IgD-negative memory B cell (primary cell): ENCODE measurements at regions not wholly inside any gene's neighbourhood (a gene's known extent, or its start where the extent isn't known, plus 50 kb on each side); places are given as distances from the start of the nearest gene placed in this dataset.
A peak's percentile ranks its signal among the peaks of the same experiment; 100 is the strongest.

Source experiments
- H3K27ac Mint-ChIP-seq, 3 donors: one replicate each; pipeline ENCODE4 v1.8.0; 2020 to 2022; ENCODE audit warnings: mild to moderate bottlenecking in 3 of 3, mixed read lengths in 3 of 3, moderate library complexity in 1 of 3
- H3K27me3 Mint-ChIP-seq: one replicate; pipeline ENCODE4 v1.8.0; 2021; ENCODE audit warnings: mixed read lengths
- H3K36me3 Mint-ChIP-seq: one replicate; pipeline ENCODE4 v1.8.0; 2020; ENCODE audit warnings: mild to moderate bottlenecking, mixed read lengths
- H3K4me1 Mint-ChIP-seq, 3 donors: one replicate each; pipeline ENCODE4 v1.8.0; 2020 to 2022; ENCODE audit warnings: mixed read lengths in 3 of 3, mild to moderate bottlenecking in 1 of 3
- H3K4me3 Mint-ChIP-seq, 4 donors: one replicate each; pipeline ENCODE4 v1.8.0; 2020 to 2022; ENCODE audit warnings: mild to moderate bottlenecking in 4 of 4, mixed read lengths in 4 of 4, moderate library complexity in 3 of 4
- H3K9me3 Mint-ChIP-seq, 3 donors: one replicate each; pipeline ENCODE4 v1.8.0; 2020 to 2021; ENCODE audit warnings: mixed read lengths in 3 of 3, mild to moderate bottlenecking in 1 of 3

GRCh38 chr4:27141530-27141929, 280.9 kb downstream of the STIM2 start:
- Mint-ChIP-seq H3K27ac (no peak overlapping the region), H3K36me3 (peaks cover 2% of the 10 kb centered on the region), H3K9me3 (peaks cover 0 to 3% (median 2%) of the 10 kb centered on the region in 3 donors), H3K4me1 (no peaks in the 10 kb centered on the region), H3K27me3 (no peaks in the 10 kb centered on the region), H3K4me3 (no peak overlapping the region)

- no peak overlapping the region for H3K4me3 Mint-ChIP-seq
- H3K9me3 Mint-ChIP-seq = peaks cover 0 to 5% (median 5%) of the 10 kb centered on the region in 3 donors
- no peak overlapping the region for H3K27ac Mint-ChIP-seq
- H3K27me3 Mint-ChIP-seq = no peaks in the 10 kb centered on the region
- H3K36me3 Mint-ChIP-seq = no peaks in the 10 kb centered on the region
- H3K4me1 Mint-ChIP-seq = no peaks in the 10 kb centered on the region
Measured at GRCh38 chr4:27142841-27143240, 282.2 kb downstream of the STIM2 start.

GRCh38 chr4:27145597-27145996, 285.0 kb downstream of the STIM2 start:
- Mint-ChIP-seq H3K27me3 (no peaks in the 10 kb centered on the region), H3K4me3 (no peak overlapping the region), H3K27ac (no peak overlapping the region), H3K4me1 (no peaks in the 10 kb centered on the region), H3K9me3 (peaks cover 0 to 5% (median 3%) of the 10 kb centered on the region in 3 donors), H3K36me3 (no peaks in the 10 kb centered on the region)

GRCh38 chr4:27148211-27148895, 287.7 kb downstream of the STIM2 start:
- H3K4me1 Mint-ChIP-seq = no peaks in the 10 kb centered on the region
- H3K4me3 Mint-ChIP-seq = no peak overlapping the region
- peak overlapping the region in 1 of 3 donors; percentile 36 for H3K27ac Mint-ChIP-seq
- H3K9me3 Mint-ChIP-seq = peaks cover 0 to 5% (median 3%) of the 10 kb centered on the region in 3 donors
- H3K27me3 Mint-ChIP-seq = no peaks in the 10 kb centered on the region
- H3K36me3 Mint-ChIP-seq = no peaks in the 10 kb centered on the region

- Mint-ChIP-seq H3K27ac (no peak overlapping the region), H3K4me3 (no peak overlapping the region), H3K9me3 (peaks cover 0 to 5% (median 3%) of the 10 kb centered on the region in 3 donors), H3K4me1 (no peaks in the 10 kb centered on the region), H3K27me3 (peaks cover 2% of the 10 kb centered on the region), H3K36me3 (no peaks in the 10 kb centered on the region)
Measured at GRCh38 chr4:27149541-27150212, 289.0 kb downstream of the STIM2 start.

GRCh38 chr4:27152703-27153102, 292.1 kb downstream of the STIM2 start:
- H3K27me3 Mint-ChIP-seq = peaks cover 5% of the 10 kb centered on the region
- H3K27ac Mint-ChIP-seq = no peak overlapping the region
- no peaks in the 10 kb centered on the region for H3K4me1 Mint-ChIP-seq
- H3K9me3 Mint-ChIP-seq = no peaks in the 10 kb centered on the region
- no peaks in the 10 kb centered on the region for H3K36me3 Mint-ChIP-seq
- no peak overlapping the region for H3K4me3 Mint-ChIP-seq

- Mint-ChIP-seq H3K4me3 (no peak overlapping the region), H3K9me3 (no peaks in the 10 kb centered on the region), H3K36me3 (no peaks in the 10 kb centered on the region), H3K4me1 (no peaks in the 10 kb centered on the region), H3K27me3 (peaks cover 5% of the 10 kb centered on the region), H3K27ac (peak overlapping the region in 1 of 3 donors; percentile 27)
Measured at GRCh38 chr4:27154706-27155105, 294.1 kb downstream of the STIM2 start.

- Mint-ChIP-seq H3K27me3 (peaks cover 3% of the 10 kb centered on the region), H3K36me3 (no peaks in the 10 kb centered on the region), H3K4me1 (no peaks in the 10 kb centered on the region), H3K9me3 (peaks cover 0 to 1% (median 0%) of the 10 kb centered on the region in 3 donors), H3K4me3 (no peak overlapping the region), H3K27ac (no peak overlapping the region)
Measured at GRCh38 chr4:27161191-27161590, 300.6 kb downstream of the STIM2 start.

GRCh38 chr4:27168783-27169182, 308.1 kb downstream of the STIM2 start:
- no peaks in the 10 kb centered on the region for H3K4me1 Mint-ChIP-seq
- peaks cover 1% of the 10 kb centered on the region for H3K27me3 Mint-ChIP-seq
- H3K4me3 Mint-ChIP-seq = no peak overlapping the region
- no peaks in the 10 kb centered on the region for H3K36me3 Mint-ChIP-seq
- no peak overlapping the region for H3K27ac Mint-ChIP-seq
- peaks cover 0 to 5% (median 3%) of the 10 kb centered on the region in 3 donors for H3K9me3 Mint-ChIP-seq

- Mint-ChIP-seq H3K27ac (peak overlapping the region in 1 of 3 donors; percentile 18), H3K9me3 (peaks cover 3 to 8% (median 5%) of the 10 kb centered on the region in 3 donors), H3K4me1 (no peaks in the 10 kb centered on the region), H3K4me3 (no peak overlapping the region), H3K36me3 (no peaks in the 10 kb centered on the region), H3K27me3 (peaks cover 3% of the 10 kb centered on the region)
Measured at GRCh38 chr4:27173280-27173679, 312.6 kb downstream of the STIM2 start.

- Mint-ChIP-seq H3K36me3 (no peaks in the 10 kb centered on the region), H3K27me3 (peaks cover 3% of the 10 kb centered on the region), H3K27ac (no peak overlapping the region), H3K4me3 (no peak overlapping the region), H3K9me3 (peaks cover 0 to 7% (median 5%) of the 10 kb centered on the region in 3 donors), H3K4me1 (no peaks in the 10 kb centered on the region)
Measured at GRCh38 chr4:27176400-27176799, 315.8 kb downstream of the STIM2 start.

GRCh38 chr4:27176881-27177280, 316.2 kb downstream of the STIM2 start:
- Mint-ChIP-seq H3K27ac (no peak overlapping the region), H3K27me3 (peaks cover 3% of the 10 kb centered on the region), H3K4me1 (no peaks in the 10 kb centered on the region), H3K36me3 (no peaks in the 10 kb centered on the region), H3K9me3 (peaks cover 0 to 7% (median 3%) of the 10 kb centered on the region in 3 donors), H3K4me3 (no peak overlapping the region)

- Mint-ChIP-seq H3K4me1 (no peaks in the 10 kb centered on the region), H3K36me3 (no peaks in the 10 kb centered on the region), H3K27me3 (peaks cover 3% of the 10 kb centered on the region), H3K4me3 (no peak overlapping the region), H3K27ac (no peak overlapping the region), H3K9me3 (peaks cover 0 to 7% (median 3%) of the 10 kb centered on the region in 3 donors)
Measured at GRCh38 chr4:27178061-27178460, 317.4 kb downstream of the STIM2 start.

GRCh38 chr4:27181693-27182092, 321.1 kb downstream of the STIM2 start:
- peaks cover 0 to 3% (median 0%) of the 10 kb centered on the region in 3 donors for H3K9me3 Mint-ChIP-seq
- H3K4me3 Mint-ChIP-seq = no peak overlapping the region
- no peak overlapping the region for H3K27ac Mint-ChIP-seq
- H3K4me1 Mint-ChIP-seq = no peaks in the 10 kb centered on the region
- no peaks in the 10 kb centered on the region for H3K36me3 Mint-ChIP-seq
- peaks cover 1% of the 10 kb centered on the region for H3K27me3 Mint-ChIP-seq

GRCh38 chr4:27182211-27182610, 321.6 kb downstream of the STIM2 start:
- Mint-ChIP-seq H3K4me1 (no peaks in the 10 kb centered on the region), H3K27ac (no peak overlapping the region), H3K36me3 (no peaks in the 10 kb centered on the region), H3K27me3 (no peaks in the 10 kb centered on the region), H3K4me3 (no peak overlapping the region), H3K9me3 (peaks cover 0 to 3% (median 0%) of the 10 kb centered on the region in 3 donors)
